Caco-2 (cell line): ENCODE measurements at regions not wholly inside any gene's neighbourhood (a gene's known extent, or its start where the extent isn't known, plus 50 kb on each side); places are given as distances from the start of the nearest gene placed in this dataset.

Experiments
- BruUV-seq: library from RNA; stranded (reverse); fragments of 400-500 nt; replicated peaks from 2 replicates; lab custom pipeline; 2021; lab: Mats Ljungman, UMichigan
- CTCF ChIA-PET: fragments of 300-600 bp; sonication (Branson Sonifier 250); formaldehyde crosslinking; loops from one replicate; lab custom pipeline; 2022; ENCODE audit warnings: antibody characterized with exemption; lab: Charles Lee
- POLR2A ChIA-PET: fragments of 300-600 bp; sonication (Branson Sonifier 250); formaldehyde crosslinking; loops from one replicate; lab custom pipeline; 2022; ENCODE audit warnings: antibody characterized with exemption; lab: Charles Lee
- DNase-seq, 2 experiments: peaks; one replicate each; pipeline versions ENCODE4 v3.0.0 to v3.0.0-alpha.2; 2020 to 2022
- H3K27me3 ChIP-seq: replicated peaks from 2 replicates; pipeline ENCODE4 v1.6.0; 2011; ENCODE audit warnings: low read length; ENCODE audit not compliant: control insufficient read depth, insufficient read depth
- H3K36me3 ChIP-seq: 2 replicates; pipeline ENCODE4 v1.5.1; 2011; ENCODE audit warnings: low read length; ENCODE audit not compliant: control insufficient read depth, insufficient read depth
- H3K4me1 ChIP-seq: fragments of 250-450 bp; sonication (Bioruptor Pico); 2 replicates; pipeline ENCODE4 v1.5.1; 2020; ENCODE audit warnings: mild to moderate bottlenecking
- H3K4me3 ChIP-seq: 2 replicates; pipeline ENCODE4 v1.5.1; 2011; ENCODE audit warnings: low read depth, mild to moderate bottlenecking, control low read depth, low read length
- H3K9me3 ChIP-seq: fragments of 250-450 bp; sonication (Bioruptor Pico); 2 replicates; pipeline ENCODE4 v1.5.1; 2020; ENCODE audit warnings: mild to moderate bottlenecking, moderate library complexity
- H3K27ac Mint-ChIP-seq: one replicate; pipeline ENCODE4 v1.8.0; 2022; ENCODE audit warnings: mixed read lengths; ENCODE audit not compliant: unreplicated experiment
- H3K27me3 Mint-ChIP-seq: one replicate; pipeline ENCODE4 v1.8.0; 2022; ENCODE audit warnings: mixed read lengths; ENCODE audit not compliant: insufficient read depth, unreplicated experiment
- H3K36me3 Mint-ChIP-seq: one replicate; pipeline ENCODE4 v1.8.0; 2022; ENCODE audit warnings: mild to moderate bottlenecking, mixed read lengths; ENCODE audit not compliant: insufficient read depth, unreplicated experiment
- H3K4me1 Mint-ChIP-seq: one replicate; pipeline ENCODE4 v1.8.0; 2022; ENCODE audit warnings: low read depth, mixed read lengths; ENCODE audit not compliant: unreplicated experiment
- H3K4me3 Mint-ChIP-seq: one replicate; pipeline ENCODE4 v1.8.0; 2022; ENCODE audit warnings: mild to moderate bottlenecking, moderate library complexity, mixed read lengths; ENCODE audit not compliant: unreplicated experiment
- H3K9me3 Mint-ChIP-seq: one replicate; pipeline ENCODE4 v1.8.0; 2022; ENCODE audit warnings: mixed read lengths; ENCODE audit not compliant: unreplicated experiment
- intact Hi-C: fragments of 100-400 bp; cut with micrococcal nuclease; formaldehyde crosslinking; loops from one replicate; pipeline ENCODE4 v1.10.0; 2022; ENCODE audit not compliant: unreplicated experiment
- TF ChIP-seq, protein P1 (sequence below), 2 experiments: fragments of 200-600 bp in 1 of 2; IDR thresholded peaks; 1 replicate in 1 of 2; 2 replicates in 1 of 2; pipeline versions ENCODE4 v1.5.1 to v1.8.0; 2011 to 2022; ENCODE audit warnings: antibody characterized with exemption in 1 of 2, control low read depth in 1 of 2, inconsistent platforms in 1 of 2, low read depth in 1 of 2, low read length in 1 of 2, mild to moderate bottlenecking in 1 of 2, moderate library complexity in 1 of 2; ENCODE audit not compliant: insufficient read depth in 1 of 2, severe bottlenecking in 1 of 2, unreplicated experiment in 1 of 2

DNA sequence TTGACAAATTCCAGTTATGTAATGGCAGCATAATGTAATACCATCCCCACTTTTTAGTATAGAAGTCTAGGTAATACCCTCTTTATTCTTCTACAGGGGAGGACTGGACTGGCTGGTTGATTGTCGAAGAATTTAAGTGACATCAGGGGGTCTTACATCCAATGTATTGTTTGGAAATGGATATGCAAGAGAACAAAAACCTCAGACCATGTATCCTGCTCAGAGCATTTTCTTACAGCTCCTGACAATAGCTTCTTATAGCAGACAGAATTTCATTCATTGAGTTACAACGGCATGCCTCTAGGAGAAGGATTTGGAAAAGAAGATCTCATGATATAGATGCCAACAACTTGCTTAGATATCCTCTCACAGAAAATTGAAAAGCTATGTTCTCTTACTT, 2032.3 kb downstream of the EFNA5 start:
- Histone ChIP-seq H3K4me3 (no peak overlapping the region), H3K9me3 (no peaks in the 10 kb centered on the region), H3K27me3 (no peaks in the 10 kb centered on the region), H3K4me1 (no peaks in the 10 kb centered on the region), H3K36me3 (no peaks in the 10 kb centered on the region)
- H3K27ac Mint-ChIP-seq: no peak overlapping the region
- BruUV-seq: no TSS peak
- H3K4me3 Mint-ChIP-seq: no peak overlapping the region
- intact Hi-C loops: no loop called here
- ChIA-PET CTCF (no interaction called here), POLR2A (no interaction called here)
- H3K27me3 Mint-ChIP-seq: peaks cover 3% of the 10 kb centered on the region
- no peak for DNase-seq
- H3K4me1 Mint-ChIP-seq: no peaks in the 10 kb centered on the region
- H3K36me3 Mint-ChIP-seq: no peaks in the 10 kb centered on the region
- TF ChIP-seq, protein P1, sequence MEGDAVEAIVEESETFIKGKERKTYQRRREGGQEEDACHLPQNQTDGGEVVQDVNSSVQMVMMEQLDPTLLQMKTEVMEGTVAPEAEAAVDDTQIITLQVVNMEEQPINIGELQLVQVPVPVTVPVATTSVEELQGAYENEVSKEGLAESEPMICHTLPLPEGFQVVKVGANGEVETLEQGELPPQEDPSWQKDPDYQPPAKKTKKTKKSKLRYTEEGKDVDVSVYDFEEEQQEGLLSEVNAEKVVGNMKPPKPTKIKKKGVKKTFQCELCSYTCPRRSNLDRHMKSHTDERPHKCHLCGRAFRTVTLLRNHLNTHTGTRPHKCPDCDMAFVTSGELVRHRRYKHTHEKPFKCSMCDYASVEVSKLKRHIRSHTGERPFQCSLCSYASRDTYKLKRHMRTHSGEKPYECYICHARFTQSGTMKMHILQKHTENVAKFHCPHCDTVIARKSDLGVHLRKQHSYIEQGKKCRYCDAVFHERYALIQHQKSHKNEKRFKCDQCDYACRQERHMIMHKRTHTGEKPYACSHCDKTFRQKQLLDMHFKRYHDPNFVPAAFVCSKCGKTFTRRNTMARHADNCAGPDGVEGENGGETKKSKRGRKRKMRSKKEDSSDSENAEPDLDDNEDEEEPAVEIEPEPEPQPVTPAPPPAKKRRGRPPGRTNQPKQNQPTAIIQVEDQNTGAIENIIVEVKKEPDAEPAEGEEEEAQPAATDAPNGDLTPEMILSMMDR (IDR thresholded peaks at IDR 0.05; ENCODE audit: insufficient read depth in 1 of 2, low read depth in 1 of 2, low read length in 1 of 2, severe bottlenecking in 1 of 2, unreplicated experiment in 1 of 2): no peak
- H3K9me3 Mint-ChIP-seq: no peaks in the 10 kb centered on the region

GRCh38 chr5:105632043-105632442, 2038.7 kb downstream of the EFNA5 start:
- Histone ChIP-seq H3K27me3 (no peaks in the 10 kb centered on the region), H3K36me3 (no peaks in the 10 kb centered on the region), H3K4me3 (no peak overlapping the region), H3K4me1 (no peaks in the 10 kb centered on the region), H3K9me3 (no peaks in the 10 kb centered on the region)
- TF ChIP-seq, protein P1 (IDR thresholded peaks at IDR 0.05; ENCODE audit: insufficient read depth in 1 of 2, low read depth in 1 of 2, low read length in 1 of 2, severe bottlenecking in 1 of 2, unreplicated experiment in 1 of 2): no peak
- Mint-ChIP-seq H3K4me1 (no peaks in the 10 kb centered on the region), H3K4me3 (no peak overlapping the region), H3K27me3 (peaks cover 3% of the 10 kb centered on the region), H3K27ac (no peak overlapping the region), H3K36me3 (no peaks in the 10 kb centered on the region), H3K9me3 (no peaks in the 10 kb centered on the region)
- DNase-seq: no peak
- ChIA-PET CTCF (no interaction called here), POLR2A (no interaction called here)
- intact Hi-C loops: no loop called here
- no TSS peak for BruUV-seq

DNA sequence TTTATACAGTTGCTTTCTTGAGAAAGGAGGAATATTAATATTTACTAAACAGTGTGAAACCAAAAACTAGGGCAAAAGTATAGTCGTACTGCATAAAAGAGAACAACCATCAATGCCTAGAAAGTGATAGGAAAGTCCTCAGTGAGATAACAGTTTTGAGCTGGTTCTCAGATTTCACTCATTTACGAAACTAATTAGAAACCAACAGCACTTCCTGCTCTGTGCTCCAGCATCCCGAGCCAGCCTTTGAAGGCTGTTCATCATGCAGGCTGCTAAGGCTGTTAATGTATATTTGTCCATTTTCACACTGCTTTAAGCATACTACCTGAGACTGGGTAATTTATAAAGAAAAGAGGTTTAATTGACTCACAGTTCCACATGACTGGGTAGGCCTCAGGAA, 2039.9 kb downstream of the EFNA5 start:
- Mint-ChIP-seq H3K9me3 (no peaks in the 10 kb centered on the region), H3K27ac (no peak overlapping the region), H3K4me3 (no peak overlapping the region), H3K27me3 (peaks cover 1% of the 10 kb centered on the region), H3K4me1 (no peaks in the 10 kb centered on the region), H3K36me3 (no peaks in the 10 kb centered on the region)
- Histone ChIP-seq H3K36me3 (no peaks in the 10 kb centered on the region), H3K9me3 (no peaks in the 10 kb centered on the region), H3K4me3 (no peak overlapping the region), H3K27me3 (no peaks in the 10 kb centered on the region), H3K4me1 (no peaks in the 10 kb centered on the region)
- BruUV-seq: no TSS peak
- DNase-seq: no peak
- intact Hi-C loops: no loop called here
- TF ChIP-seq, protein P1 (IDR thresholded peaks at IDR 0.05; ENCODE audit: insufficient read depth in 1 of 2, low read depth in 1 of 2, low read length in 1 of 2, severe bottlenecking in 1 of 2, unreplicated experiment in 1 of 2): no peak
- CTCF ChIA-PET: no interaction called here
- POLR2A ChIA-PET: no interaction called here
